ENCODE measurements at regions not wholly inside any gene's neighbourhood (a gene's known extent, or its start where the extent isn't known, plus 50 kb on each side); places are given as distances from the start of the nearest gene placed in this dataset.

GRCh38 chr10:4696186-4696585, 129.8 kb upstream of the AKR1E2 start:
- intact Hi-C loops (cut with micrococcal nuclease), result no loop called here
- TF ChIP-seq CTCF (IDR thresholded peaks at IDR 0.05) (no peak), EZH2 (IDR thresholded peaks at IDR 0.05; ENCODE audit: borderline replicate concordance, insufficient read depth, low read depth, low read length, poor library complexity, severe bottlenecking) (no peak)
- no CpG with 5 or more reads among the region's 3 CpGs for WGBS (ENCODE audit: insufficient coverage)
- ChIA-PET CTCF (no interaction called here), POLR2A (no interaction called here)
- Mint-ChIP-seq H3K9me3 (ENCODE audit: insufficient read depth) (no peaks in the 10 kb centered on the region), H3K27ac (no peak overlapping the region), H3K4me1 (no peaks in the 10 kb centered on the region), H3K4me3 (no peak overlapping the region), H3K27me3 (peaks cover 12% of the 10 kb centered on the region)
- DNase-seq, result no peak
- Histone ChIP-seq H3K4me2 (replicated peaks; ENCODE audit: low read depth, low read length, poor library complexity, severe bottlenecking) (no peak overlapping the region), H3K36me3 (replicated peaks in 1 of 2; ENCODE audit: control extremely low read depth in 1 of 2, control insufficient read depth in 1 of 2, extremely low read depth in 1 of 2, insufficient read depth in 2 of 2, low read length in 1 of 2) (no peaks in the 10 kb centered on the region), H3K27me3 (replicated peaks in 1 of 4; ENCODE audit: control extremely low read depth in 1 of 4, control insufficient read depth in 3 of 4, insufficient read depth in 4 of 4, low read length in 3 of 4) (peaks cover 0 to 3% (median 0%) of the 10 kb centered on the region in 4 experiments), H3K79me2 (ENCODE audit: control insufficient read depth, insufficient read depth, low read length) (no peaks in the 10 kb centered on the region), H3K9me3 (ENCODE audit: control extremely low read depth in 1 of 3, control insufficient read depth in 2 of 3, insufficient read depth in 1 of 3, low read length in 2 of 3) (no peaks in the 10 kb centered on the region), H3K27ac (ENCODE audit: low read length in 2 of 2) (no peak overlapping the region), H3K9ac (ENCODE audit: low read length) (no peak overlapping the region), H2AFZ (ENCODE audit: insufficient read depth, low read depth, low read length, poor library complexity, severe bottlenecking) (no peak overlapping the region), H4K20me1 (ENCODE audit: control insufficient read depth, insufficient read depth, low read length, poor library complexity, severe bottlenecking) (no peaks in the 10 kb centered on the region), H3K4me3 (ENCODE audit: control extremely low read depth in 1 of 5, extremely low read depth in 1 of 5, insufficient read depth in 1 of 5, low read depth in 2 of 5, low read length in 4 of 5) (no peak overlapping the region), H3K4me1 (ENCODE audit: control insufficient read depth in 2 of 2, insufficient read depth in 2 of 2, low read length in 2 of 2) (no peaks in the 10 kb centered on the region)
- no peak for ATAC-seq (ENCODE audit: low read depth)

- Histone ChIP-seq H3K27ac (ENCODE audit: low read length in 2 of 2) (no peak overlapping the region), H3K79me2 (ENCODE audit: control insufficient read depth, insufficient read depth, low read length) (no peaks in the 10 kb centered on the region), H3K4me1 (ENCODE audit: control insufficient read depth in 2 of 2, insufficient read depth in 2 of 2, low read length in 2 of 2) (no peaks in the 10 kb centered on the region), H3K4me3 (ENCODE audit: control extremely low read depth in 1 of 5, extremely low read depth in 1 of 5, insufficient read depth in 1 of 5, low read depth in 2 of 5, low read length in 4 of 5) (no peak overlapping the region), H4K20me1 (ENCODE audit: control insufficient read depth, insufficient read depth, low read length, poor library complexity, severe bottlenecking) (no peaks in the 10 kb centered on the region), H2AFZ (ENCODE audit: insufficient read depth, low read depth, low read length, poor library complexity, severe bottlenecking) (no peak overlapping the region), H3K27me3 (replicated peaks in 1 of 4; ENCODE audit: control extremely low read depth in 1 of 4, control insufficient read depth in 3 of 4, insufficient read depth in 4 of 4, low read length in 3 of 4) (peaks cover 0 to 3% (median 0%) of the 10 kb centered on the region in 4 experiments), H3K9ac (ENCODE audit: low read length) (no peak overlapping the region), H3K9me3 (ENCODE audit: control extremely low read depth in 1 of 3, control insufficient read depth in 2 of 3, insufficient read depth in 1 of 3, low read length in 2 of 3) (no peaks in the 10 kb centered on the region), H3K36me3 (replicated peaks in 1 of 2; ENCODE audit: control extremely low read depth in 1 of 2, control insufficient read depth in 1 of 2, extremely low read depth in 1 of 2, insufficient read depth in 2 of 2, low read length in 1 of 2) (no peaks in the 10 kb centered on the region), H3K4me2 (replicated peaks; ENCODE audit: low read depth, low read length, poor library complexity, severe bottlenecking) (no peak overlapping the region)
- DNase-seq (no peak), ATAC-seq (ENCODE audit: low read depth) (no peak)
- H3K9me3 Mint-ChIP-seq (ENCODE audit: insufficient read depth), result no peaks in the 10 kb centered on the region
- no peak overlapping the region for H3K27ac Mint-ChIP-seq
- peaks cover 12% of the 10 kb centered on the region for H3K27me3 Mint-ChIP-seq
- ChIA-PET CTCF (no interaction called here), POLR2A (no interaction called here)
- intact Hi-C loops (cut with micrococcal nuclease), result no loop called here
- no peaks in the 10 kb centered on the region for H3K4me1 Mint-ChIP-seq
- TF ChIP-seq CTCF (IDR thresholded peaks at IDR 0.05) (no peak), EZH2 (IDR thresholded peaks at IDR 0.05; ENCODE audit: borderline replicate concordance, insufficient read depth, low read depth, low read length, poor library complexity, severe bottlenecking) (no peak)
- no peak overlapping the region for H3K4me3 Mint-ChIP-seq
- WGBS (ENCODE audit: insufficient coverage), result no CpG with 5 or more reads among the region's 4 CpGs
These were observed 132.0 kb upstream of the AKR1E2 start for GRCh38 chr10:4693967-4694366.

Data from B cell (primary cell).